Panc1 (cell line): ENCODE measurements at regions not wholly inside any gene's neighbourhood (a gene's known extent, or its start where the extent isn't known, plus 50 kb on each side); places are given as distances from the start of the nearest gene placed in this dataset.

Experiments
- ATAC-seq: fragments of 200-7000 bp; cut with Tn5 transposase; 2 replicates; pipeline ENCODE4 v1.9.1; 2020; ENCODE audit warnings: mild to moderate bottlenecking, moderate library complexity
- BruUV-seq: library from RNA; stranded (reverse); fragments of 400-500 nt; replicated peaks from 2 replicates; lab custom pipeline; 2021; lab: Mats Ljungman, UMichigan
- CTCF ChIA-PET: fragments of 300-600 bp; sonication (Branson Sonifier 250); formaldehyde crosslinking; loops from one replicate; lab custom pipeline; 2022; ENCODE audit warnings: antibody characterized with exemption; lab: Charles Lee
- POLR2A ChIA-PET: fragments of 300-600 bp; sonication (Branson Sonifier 250); formaldehyde crosslinking; loops from one replicate; lab custom pipeline; 2022; ENCODE audit warnings: antibody characterized with exemption; lab: Charles Lee
- DNase-seq: peaks from one replicate; pipeline ENCODE4 v3.0.0-alpha.2; 2010; ENCODE audit warnings: low read depth, low spot score
- H3K27ac ChIP-seq: 2 replicates; pipeline ENCODE4 v1.5.1; 2011; ENCODE audit warnings: mild to moderate bottlenecking, low read length, inconsistent platforms
- H3K27me3 ChIP-seq: fragments of 200-500 bp; sonication (Bioruptor generic); 2 replicates; pipeline ENCODE4 v1.6.0; 2014; ENCODE audit warnings: low read length, inconsistent platforms; ENCODE audit not compliant: control insufficient read depth, insufficient read depth
- H3K36me3 ChIP-seq: fragments of 200-500 bp; sonication (Bioruptor generic); 2 replicates; pipeline ENCODE4 v1.5.1; 2014; ENCODE audit warnings: inconsistent platforms, mild to moderate bottlenecking, low read length, moderate library complexity; ENCODE audit not compliant: control insufficient read depth, insufficient read depth
- H3K4me1 ChIP-seq: 2 replicates; pipeline ENCODE4 v1.5.1; 2011; ENCODE audit warnings: inconsistent platforms, mild to moderate bottlenecking, low read length, moderate library complexity; ENCODE audit not compliant: control insufficient read depth, insufficient read depth
- H3K4me3 ChIP-seq, 2 experiments: 2 replicates each; pipeline ENCODE4 v1.5.1; 2011 to 2012; ENCODE audit warnings: low read depth in 2 of 2, low read length in 2 of 2, mild to moderate bottlenecking in 2 of 2, inconsistent platforms in 1 of 2, moderate library complexity in 1 of 2
- H3K9me3 ChIP-seq: fragments of 200-500 bp; sonication (Bioruptor generic); 2 replicates; pipeline ENCODE4 v1.5.1; 2014; ENCODE audit warnings: low read depth, mild to moderate bottlenecking, inconsistent platforms, low read length, moderate library complexity; ENCODE audit not compliant: control insufficient read depth, insufficient read depth
- POLR2AphosphoS5 ChIP-seq: IDR thresholded peaks from 2 replicates; pipeline ENCODE4 v1.6.1; 2012; ENCODE audit warnings: mild to moderate bottlenecking, low read depth, low read length, moderate library complexity
- SIN3A ChIP-seq: IDR thresholded peaks from 2 replicates; pipeline ENCODE4 v1.6.1; 2012; ENCODE audit warnings: low read depth, mild to moderate bottlenecking, low read length, moderate library complexity, borderline replicate concordance; ENCODE audit not compliant: insufficient read depth
- TCF7L2 ChIP-seq: IDR thresholded peaks from 2 replicates; pipeline ENCODE4 v1.6.1; 2011; ENCODE audit warnings: mild to moderate bottlenecking, low read depth, low read length, inconsistent platforms
- in situ Hi-C: cut with HindIII; loops from 2 replicates; pipeline ENCODE4 v1.10.0; 2016; ENCODE audit warnings: low sequenced_read_pairs, low pct_unique_long_range_greater_than_20kb
- intact Hi-C: fragments of 100-400 bp; cut with micrococcal nuclease; formaldehyde crosslinking; loops from one replicate; pipeline ENCODE4 v1.10.0; 2022; ENCODE audit not compliant: unreplicated experiment
- TF ChIP-seq, protein P1 (sequence below), 2 experiments: IDR thresholded peaks; 2 replicates each; pipeline ENCODE4 v1.6.1; 2011 to 2012; ENCODE audit warnings: low read depth in 2 of 2, control low read depth in 1 of 2, low read length in 1 of 2, mild to moderate bottlenecking in 1 of 2, moderate library complexity in 1 of 2; ENCODE audit not compliant: insufficient read depth in 1 of 2
- TF ChIP-seq, protein P2 (sequence below): fragments of 450-650 bp; IDR thresholded peaks from 2 replicates; pipeline ENCODE4 v1.5.1; 2017; ENCODE audit warnings: mild to moderate bottlenecking

DNA sequence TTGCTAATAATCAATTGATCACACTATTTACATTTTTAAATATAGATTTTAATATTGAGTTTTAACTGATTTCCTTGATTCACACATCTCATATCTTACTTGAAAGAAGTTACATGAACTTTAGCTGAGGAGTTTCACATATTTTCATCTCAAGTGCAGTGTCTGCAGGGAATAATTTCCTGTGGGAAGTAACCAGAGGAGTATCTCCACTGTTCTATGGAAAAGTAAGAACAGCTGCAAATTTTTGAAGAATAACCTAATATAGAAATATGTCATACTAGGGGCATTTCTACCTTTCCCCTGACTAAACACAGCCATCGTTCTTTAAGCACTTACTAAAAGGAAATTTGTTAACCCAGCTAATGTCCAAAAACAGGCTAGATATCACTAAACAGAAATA is 546.4 kb downstream of the EFNA5 start:
- intact Hi-C loops (no loop called here), in situ Hi-C loops (no loop called here)
- TF ChIP-seq, protein P1, sequence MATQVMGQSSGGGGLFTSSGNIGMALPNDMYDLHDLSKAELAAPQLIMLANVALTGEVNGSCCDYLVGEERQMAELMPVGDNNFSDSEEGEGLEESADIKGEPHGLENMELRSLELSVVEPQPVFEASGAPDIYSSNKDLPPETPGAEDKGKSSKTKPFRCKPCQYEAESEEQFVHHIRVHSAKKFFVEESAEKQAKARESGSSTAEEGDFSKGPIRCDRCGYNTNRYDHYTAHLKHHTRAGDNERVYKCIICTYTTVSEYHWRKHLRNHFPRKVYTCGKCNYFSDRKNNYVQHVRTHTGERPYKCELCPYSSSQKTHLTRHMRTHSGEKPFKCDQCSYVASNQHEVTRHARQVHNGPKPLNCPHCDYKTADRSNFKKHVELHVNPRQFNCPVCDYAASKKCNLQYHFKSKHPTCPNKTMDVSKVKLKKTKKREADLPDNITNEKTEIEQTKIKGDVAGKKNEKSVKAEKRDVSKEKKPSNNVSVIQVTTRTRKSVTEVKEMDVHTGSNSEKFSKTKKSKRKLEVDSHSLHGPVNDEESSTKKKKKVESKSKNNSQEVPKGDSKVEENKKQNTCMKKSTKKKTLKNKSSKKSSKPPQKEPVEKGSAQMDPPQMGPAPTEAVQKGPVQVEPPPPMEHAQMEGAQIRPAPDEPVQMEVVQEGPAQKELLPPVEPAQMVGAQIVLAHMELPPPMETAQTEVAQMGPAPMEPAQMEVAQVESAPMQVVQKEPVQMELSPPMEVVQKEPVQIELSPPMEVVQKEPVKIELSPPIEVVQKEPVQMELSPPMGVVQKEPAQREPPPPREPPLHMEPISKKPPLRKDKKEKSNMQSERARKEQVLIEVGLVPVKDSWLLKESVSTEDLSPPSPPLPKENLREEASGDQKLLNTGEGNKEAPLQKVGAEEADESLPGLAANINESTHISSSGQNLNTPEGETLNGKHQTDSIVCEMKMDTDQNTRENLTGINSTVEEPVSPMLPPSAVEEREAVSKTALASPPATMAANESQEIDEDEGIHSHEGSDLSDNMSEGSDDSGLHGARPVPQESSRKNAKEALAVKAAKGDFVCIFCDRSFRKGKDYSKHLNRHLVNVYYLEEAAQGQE (IDR thresholded peaks at IDR 0.05; ENCODE audit: insufficient read depth in 1 of 2, low read depth in 2 of 2, low read length in 1 of 2) = no peak
- TF ChIP-seq TCF7L2 (no peak), POLR2AphosphoS5 (no peak), SIN3A (no peak)
- TF ChIP-seq, protein P2, sequence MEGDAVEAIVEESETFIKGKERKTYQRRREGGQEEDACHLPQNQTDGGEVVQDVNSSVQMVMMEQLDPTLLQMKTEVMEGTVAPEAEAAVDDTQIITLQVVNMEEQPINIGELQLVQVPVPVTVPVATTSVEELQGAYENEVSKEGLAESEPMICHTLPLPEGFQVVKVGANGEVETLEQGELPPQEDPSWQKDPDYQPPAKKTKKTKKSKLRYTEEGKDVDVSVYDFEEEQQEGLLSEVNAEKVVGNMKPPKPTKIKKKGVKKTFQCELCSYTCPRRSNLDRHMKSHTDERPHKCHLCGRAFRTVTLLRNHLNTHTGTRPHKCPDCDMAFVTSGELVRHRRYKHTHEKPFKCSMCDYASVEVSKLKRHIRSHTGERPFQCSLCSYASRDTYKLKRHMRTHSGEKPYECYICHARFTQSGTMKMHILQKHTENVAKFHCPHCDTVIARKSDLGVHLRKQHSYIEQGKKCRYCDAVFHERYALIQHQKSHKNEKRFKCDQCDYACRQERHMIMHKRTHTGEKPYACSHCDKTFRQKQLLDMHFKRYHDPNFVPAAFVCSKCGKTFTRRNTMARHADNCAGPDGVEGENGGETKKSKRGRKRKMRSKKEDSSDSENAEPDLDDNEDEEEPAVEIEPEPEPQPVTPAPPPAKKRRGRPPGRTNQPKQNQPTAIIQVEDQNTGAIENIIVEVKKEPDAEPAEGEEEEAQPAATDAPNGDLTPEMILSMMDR = no peak
- no peak for DNase-seq
- ChIA-PET CTCF (no interaction called here), POLR2A (no interaction called here)
- Histone ChIP-seq H3K27ac (no peak overlapping the region), H3K36me3 (no peaks in the 10 kb centered on the region), H3K4me1 (no peaks in the 10 kb centered on the region; the same call in 1 of the 2 replicates), H3K27me3 (no peaks in the 10 kb centered on the region), H3K4me3 (no peak overlapping the region), H3K9me3 (no peaks in the 10 kb centered on the region)
- ATAC-seq = no peak
- BruUV-seq = no TSS peak

DNA sequence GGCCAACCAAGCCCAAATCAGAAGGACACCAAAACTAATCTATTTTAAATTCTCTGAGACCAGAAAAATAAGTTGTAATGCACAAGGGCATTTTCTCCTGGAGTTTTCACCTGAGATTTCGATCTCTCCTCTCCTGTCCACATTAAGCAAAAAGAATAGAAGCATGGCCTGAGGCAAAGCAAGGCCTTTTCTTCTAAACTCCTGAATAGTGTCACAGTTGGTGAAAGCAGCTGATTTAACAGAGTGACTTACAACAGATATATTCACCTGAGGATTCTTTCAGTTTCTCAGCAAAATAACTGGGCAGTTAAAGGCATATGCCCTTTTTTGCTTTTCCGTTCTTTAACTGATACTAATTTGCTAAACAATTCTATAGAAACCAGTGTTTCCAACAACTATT is 547.7 kb downstream of the EFNA5 start:
- ChIA-PET CTCF (no interaction called here), POLR2A (no interaction called here)
- in situ Hi-C loops (no loop called here), intact Hi-C loops (no loop called here)
- no peak overlapping the region for H3K27ac ChIP-seq
- H3K27me3 ChIP-seq = no peaks in the 10 kb centered on the region
- TF ChIP-seq POLR2AphosphoS5 = no peak
- TF ChIP-seq, protein P2 = no peak
- no peak for TF ChIP-seq TCF7L2
- no peak for TF ChIP-seq SIN3A
- no peaks in the 10 kb centered on the region for H3K9me3 ChIP-seq
- ATAC-seq (no peak), DNase-seq (no peak)
- BruUV-seq = no TSS peak
- H3K4me1 ChIP-seq = no peaks in the 10 kb centered on the region; the same call in 1 of the 2 replicates
- no peak overlapping the region for H3K4me3 ChIP-seq
- H3K36me3 ChIP-seq = no peaks in the 10 kb centered on the region
